BJ (cell line): ENCODE measurements at regions not wholly inside any gene's neighbourhood (a gene's known extent, or its start where the extent isn't known, plus 50 kb on each side); places are given as distances from the start of the nearest gene placed in this dataset.

Experiments used
- CTCF ChIA-PET: fragments of 350-600 bp; formaldehyde crosslinking; extraction: SDS; loops from one replicate; lab custom pipeline; 2021; ENCODE audit warnings: antibody characterized with exemption, inconsistent platforms; lab: Yijun Ruan, JAX
- POLR2A ChIA-PET: fragments of 300-600 bp; sonication (Branson Sonifier 250); formaldehyde crosslinking; extraction: SDS; loops from one replicate; lab custom pipeline; 2021; ENCODE audit warnings: antibody characterized with exemption; lab: Charles Lee
- DNase-seq: peaks from one replicate; pipeline ENCODE4 v3.0.0-alpha.2; 2011; ENCODE audit warnings: low read depth
- H3K27me3 ChIP-seq: 2 replicates; pipeline ENCODE4 v1.6.0; 2011; ENCODE audit warnings: low read length; ENCODE audit not compliant: control insufficient read depth, insufficient read depth
- H3K36me3 ChIP-seq: 2 replicates; pipeline ENCODE4 v1.5.1; 2011; ENCODE audit warnings: low read length; ENCODE audit not compliant: control insufficient read depth, insufficient read depth
- H3K4me3 ChIP-seq: 2 replicates; pipeline ENCODE4 v1.5.1; 2011; ENCODE audit warnings: low read depth, mild to moderate bottlenecking, control low read depth, low read length
- CTCF ChIP-seq: IDR thresholded peaks from 2 replicates; pipeline ENCODE4 v1.5.1; 2011; ENCODE audit warnings: low read depth, mild to moderate bottlenecking, control low read depth, inconsistent platforms, low read length, moderate library complexity; ENCODE audit not compliant: insufficient read depth

- Histone ChIP-seq H3K4me3 (no peak overlapping the region), H3K27me3 (no peaks in the 10 kb centered on the region), H3K36me3 (no peaks in the 10 kb centered on the region)
- DNase-seq = no peak
- ChIA-PET POLR2A (no interaction called here), CTCF (interaction anchor here (0.6 to 1.4 kb wide), 2 partner anchors 11 to 511 kb away, joined by 3 to 4 read pairs; no protein-coding TSS in a partner anchor)
- no peak for TF ChIP-seq CTCF
Observed at GRCh38 chr6:14716499-14717146, 529.2 kb upstream of the JARID2 start.

- H3K4me3 ChIP-seq = no peak overlapping the region
- H3K27me3 ChIP-seq = no peaks in the 10 kb centered on the region
- no peak for TF ChIP-seq CTCF
- H3K36me3 ChIP-seq = no peaks in the 10 kb centered on the region
- DNase-seq = no peak
- ChIA-PET POLR2A (no interaction called here), CTCF (interaction anchor here (1.4 kb wide), 1 partner anchor 10 kb away, joined by 4 read pairs; no protein-coding TSS in a partner anchor)
Observed at GRCh38 chr6:14717307-14717706, 528.6 kb upstream of the JARID2 start.

- no peak for DNase-seq
- H3K27me3 ChIP-seq = no peaks in the 10 kb centered on the region
- CTCF ChIA-PET = no interaction called here
- H3K36me3 ChIP-seq = no peaks in the 10 kb centered on the region
- TF ChIP-seq CTCF = no peak
- POLR2A ChIA-PET = no interaction called here
- no peak overlapping the region for H3K4me3 ChIP-seq
Observed at GRCh38 chr6:14718861-14719260, 527.0 kb upstream of the JARID2 start.

GRCh38 chr6:14719270-14719669, 526.6 kb upstream of the JARID2 start:
- no peak for TF ChIP-seq CTCF
- Histone ChIP-seq H3K4me3 (no peak overlapping the region), H3K36me3 (no peaks in the 10 kb centered on the region), H3K27me3 (no peaks in the 10 kb centered on the region)
- CTCF ChIA-PET = no interaction called here
- no peak for DNase-seq
- POLR2A ChIA-PET = no interaction called here

- POLR2A ChIA-PET = no interaction called here
- H3K36me3 ChIP-seq = no peaks in the 10 kb centered on the region
- no peak overlapping the region for H3K4me3 ChIP-seq
- CTCF ChIA-PET = interaction anchor here (0.8 to 1.1 kb wide), 2 partner anchors 9 to 55 kb away, joined by 3 read pairs; no protein-coding TSS in a partner anchor
- DNase-seq = no peak
- H3K27me3 ChIP-seq = no peaks in the 10 kb centered on the region
- no peak for TF ChIP-seq CTCF
Observed at GRCh38 chr6:14720411-14721102, 525.3 kb upstream of the JARID2 start.
